ENCODE measurements at regions not wholly inside any gene's neighbourhood (a gene's known extent, or its start where the extent isn't known, plus 50 kb on each side); places are given as distances from the start of the nearest gene placed in this dataset.

- no peak for TF ChIP-seq CTCF (conservative IDR thresholded peaks at IDR 0.05)
- TF ChIP-seq EZH2 (IDR thresholded peaks at IDR 0.05; ENCODE audit: low read depth): no peak
Observed at GRCh38 chr15:24752354-24752753, 76.8 kb downstream of the NPAP1 start.

Measured in PC-9 (cell line).